ENCODE measurements at regions not wholly inside any gene's neighbourhood (a gene's known extent, or its start where the extent isn't known, plus 50 kb on each side); places are given as distances from the start of the nearest gene placed in this dataset.

GRCh38 chr2:107202962-107203591 lies 317.1 kb upstream of the ST6GAL2 start:
- H3K9me3 Mint-ChIP-seq = no peaks in the 10 kb centered on the region
- no peaks in the 10 kb centered on the region for H3K36me3 Mint-ChIP-seq (ENCODE audit: low read depth)
- H3K27me3 Mint-ChIP-seq (ENCODE audit: low read depth) = no peaks in the 10 kb centered on the region
- no peak for TF ChIP-seq CTCF (IDR thresholded peaks at IDR 0.05; ENCODE audit: unreplicated experiment in 3 of 3)
- H3K27ac Mint-ChIP-seq = no peak overlapping the region
- peaks cover 9% of the 10 kb centered on the region for H3K4me1 Mint-ChIP-seq
- no peak overlapping the region for H3K4me3 Mint-ChIP-seq

- H3K27ac Mint-ChIP-seq = no peak overlapping the region
- no peaks in the 10 kb centered on the region for H3K4me1 Mint-ChIP-seq
- H3K36me3 Mint-ChIP-seq (ENCODE audit: low read depth) = no peaks in the 10 kb centered on the region
- TF ChIP-seq CTCF (IDR thresholded peaks at IDR 0.05; ENCODE audit: unreplicated experiment in 3 of 3) = no peak
- H3K4me3 Mint-ChIP-seq = no peak overlapping the region
- H3K27me3 Mint-ChIP-seq (ENCODE audit: low read depth) = no peaks in the 10 kb centered on the region
- H3K9me3 Mint-ChIP-seq = no peaks in the 10 kb centered on the region
Observed at GRCh38 chr2:107215401-107216350, 329.7 kb upstream of the ST6GAL2 start.

- H3K4me1 Mint-ChIP-seq = no peaks in the 10 kb centered on the region
- no peak for TF ChIP-seq CTCF (IDR thresholded peaks at IDR 0.05; ENCODE audit: unreplicated experiment in 3 of 3)
- no peak overlapping the region for H3K4me3 Mint-ChIP-seq
- no peaks in the 10 kb centered on the region for H3K9me3 Mint-ChIP-seq
- no peaks in the 10 kb centered on the region for H3K27me3 Mint-ChIP-seq (ENCODE audit: low read depth)
- H3K27ac Mint-ChIP-seq = no peak overlapping the region
- no peaks in the 10 kb centered on the region for H3K36me3 Mint-ChIP-seq (ENCODE audit: low read depth)
Observed at GRCh38 chr2:107218208-107218607, 332.2 kb upstream of the ST6GAL2 start.

- no peaks in the 10 kb centered on the region for H3K36me3 Mint-ChIP-seq (ENCODE audit: low read depth)
- no peak for TF ChIP-seq CTCF (IDR thresholded peaks at IDR 0.05; ENCODE audit: unreplicated experiment in 3 of 3)
- no peak overlapping the region for H3K27ac Mint-ChIP-seq
- no peaks in the 10 kb centered on the region for H3K4me1 Mint-ChIP-seq
- H3K4me3 Mint-ChIP-seq = no peak overlapping the region
- no peaks in the 10 kb centered on the region for H3K27me3 Mint-ChIP-seq (ENCODE audit: low read depth)
- peaks cover 5% of the 10 kb centered on the region for H3K9me3 Mint-ChIP-seq
Observed at GRCh38 chr2:107222466-107222865, 336.5 kb upstream of the ST6GAL2 start.

- no peaks in the 10 kb centered on the region for H3K4me1 Mint-ChIP-seq
- no peaks in the 10 kb centered on the region for H3K36me3 Mint-ChIP-seq (ENCODE audit: low read depth)
- no peak for TF ChIP-seq CTCF (IDR thresholded peaks at IDR 0.05; ENCODE audit: unreplicated experiment in 3 of 3)
- H3K27me3 Mint-ChIP-seq (ENCODE audit: low read depth) = peaks cover 4% of the 10 kb centered on the region
- peaks cover 18% of the 10 kb centered on the region for H3K9me3 Mint-ChIP-seq
- H3K4me3 Mint-ChIP-seq = no peak overlapping the region
- no peak overlapping the region for H3K27ac Mint-ChIP-seq
Observed at GRCh38 chr2:107235491-107236254, 349.7 kb upstream of the ST6GAL2 start.

Data from nephron (organoid).